ENCODE measurements at regions not wholly inside any gene's neighbourhood (a gene's known extent, or its start where the extent isn't known, plus 50 kb on each side); places are given as distances from the start of the nearest gene placed in this dataset.
"Not testable (repeated sequence)": the region's sequence is repeated elsewhere in the genome, so short reads cannot be mapped to it uniquely, and the experiment has no call there.

DNA sequence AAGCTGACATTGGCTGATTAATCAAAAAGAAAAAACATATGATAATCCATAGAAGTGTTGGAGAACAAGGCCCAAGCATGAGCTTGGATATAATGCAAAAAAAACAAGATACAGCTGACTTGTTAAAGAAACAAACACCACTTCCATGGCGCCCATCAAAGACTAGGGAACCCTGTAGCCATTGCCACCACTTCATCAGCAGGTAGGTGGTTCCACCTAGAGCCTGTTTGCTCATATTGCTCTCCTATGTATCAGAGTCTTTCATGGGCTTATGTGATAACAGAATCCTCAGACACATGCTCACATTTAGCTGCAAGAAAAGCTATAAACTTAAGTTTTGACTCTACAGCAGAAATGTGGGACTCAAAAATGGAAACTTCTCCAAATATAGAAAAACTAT, 2179.9 kb downstream of the EPHA3 start:
- H3K27me3 ChIP-seq (ENCODE audit: control insufficient read depth, insufficient read depth, low read length); intact Hi-C loops (cut with micrococcal nuclease; ENCODE audit: unreplicated experiment); H3K27ac ChIP-seq (ENCODE audit: low read length); BruUV-seq (replicated peaks); H3K9me3 ChIP-seq (ENCODE audit: control insufficient read depth, insufficient read depth, low read depth, low read length); H3K4me1 ChIP-seq (ENCODE audit: control insufficient read depth, insufficient read depth, low read length); ATAC-seq; in situ Hi-C loops (cut with HindIII; ENCODE audit: low pct_unique_long_range_greater_than_20kb, low sequenced_read_pairs); H3K4me3 ChIP-seq (ENCODE audit: low read depth in 2 of 2, low read length in 2 of 2); DNase-seq (ENCODE audit: low read depth, low spot score); CTCF ChIA-PET; POLR2A ChIA-PET; H3K36me3 ChIP-seq (ENCODE audit: control insufficient read depth, insufficient read depth, low read length): not testable (repeated sequence)
- TF ChIP-seq, protein P1, sequence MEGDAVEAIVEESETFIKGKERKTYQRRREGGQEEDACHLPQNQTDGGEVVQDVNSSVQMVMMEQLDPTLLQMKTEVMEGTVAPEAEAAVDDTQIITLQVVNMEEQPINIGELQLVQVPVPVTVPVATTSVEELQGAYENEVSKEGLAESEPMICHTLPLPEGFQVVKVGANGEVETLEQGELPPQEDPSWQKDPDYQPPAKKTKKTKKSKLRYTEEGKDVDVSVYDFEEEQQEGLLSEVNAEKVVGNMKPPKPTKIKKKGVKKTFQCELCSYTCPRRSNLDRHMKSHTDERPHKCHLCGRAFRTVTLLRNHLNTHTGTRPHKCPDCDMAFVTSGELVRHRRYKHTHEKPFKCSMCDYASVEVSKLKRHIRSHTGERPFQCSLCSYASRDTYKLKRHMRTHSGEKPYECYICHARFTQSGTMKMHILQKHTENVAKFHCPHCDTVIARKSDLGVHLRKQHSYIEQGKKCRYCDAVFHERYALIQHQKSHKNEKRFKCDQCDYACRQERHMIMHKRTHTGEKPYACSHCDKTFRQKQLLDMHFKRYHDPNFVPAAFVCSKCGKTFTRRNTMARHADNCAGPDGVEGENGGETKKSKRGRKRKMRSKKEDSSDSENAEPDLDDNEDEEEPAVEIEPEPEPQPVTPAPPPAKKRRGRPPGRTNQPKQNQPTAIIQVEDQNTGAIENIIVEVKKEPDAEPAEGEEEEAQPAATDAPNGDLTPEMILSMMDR (IDR thresholded peaks at IDR 0.05) = peak; percentile 14; the same call in 1 of the 2 replicates

DNA sequence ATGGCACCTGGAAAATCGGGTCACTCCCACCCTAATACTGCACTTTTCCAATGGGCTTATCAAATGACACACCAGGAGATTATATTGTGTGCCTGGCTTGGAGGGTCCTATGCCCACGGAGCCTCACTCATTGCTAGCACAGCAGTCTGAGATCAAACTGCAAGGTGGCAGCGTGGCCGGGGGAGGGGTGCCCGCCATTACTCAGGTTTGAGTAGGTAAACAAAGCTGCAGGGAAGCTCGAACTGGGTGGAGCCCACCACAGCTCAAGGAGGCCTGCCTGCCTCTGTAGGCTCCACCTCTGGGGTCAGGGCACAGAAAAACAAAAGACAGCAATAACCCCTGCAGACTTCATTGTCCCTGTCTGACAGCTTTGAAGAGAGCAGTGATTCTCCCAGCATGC, 2184.0 kb downstream of the EPHA3 start:
- H3K4me3 ChIP-seq (ENCODE audit: low read depth in 2 of 2, low read length in 2 of 2); ATAC-seq; H3K9me3 ChIP-seq (ENCODE audit: control insufficient read depth, insufficient read depth, low read depth, low read length); H3K4me1 ChIP-seq (ENCODE audit: control insufficient read depth, insufficient read depth, low read length); POLR2A ChIA-PET; intact Hi-C loops (cut with micrococcal nuclease; ENCODE audit: unreplicated experiment); in situ Hi-C loops (cut with HindIII; ENCODE audit: low pct_unique_long_range_greater_than_20kb, low sequenced_read_pairs); H3K27ac ChIP-seq (ENCODE audit: low read length); H3K27me3 ChIP-seq (ENCODE audit: control insufficient read depth, insufficient read depth, low read length); BruUV-seq (replicated peaks); CTCF ChIA-PET; H3K36me3 ChIP-seq (ENCODE audit: control insufficient read depth, insufficient read depth, low read length); DNase-seq (ENCODE audit: low read depth, low spot score): not testable (repeated sequence)
